ENCODE measurements at regions not wholly inside any gene's neighbourhood (a gene's known extent, or its start where the extent isn't known, plus 50 kb on each side); places are given as distances from the start of the nearest gene placed in this dataset.

DNA sequence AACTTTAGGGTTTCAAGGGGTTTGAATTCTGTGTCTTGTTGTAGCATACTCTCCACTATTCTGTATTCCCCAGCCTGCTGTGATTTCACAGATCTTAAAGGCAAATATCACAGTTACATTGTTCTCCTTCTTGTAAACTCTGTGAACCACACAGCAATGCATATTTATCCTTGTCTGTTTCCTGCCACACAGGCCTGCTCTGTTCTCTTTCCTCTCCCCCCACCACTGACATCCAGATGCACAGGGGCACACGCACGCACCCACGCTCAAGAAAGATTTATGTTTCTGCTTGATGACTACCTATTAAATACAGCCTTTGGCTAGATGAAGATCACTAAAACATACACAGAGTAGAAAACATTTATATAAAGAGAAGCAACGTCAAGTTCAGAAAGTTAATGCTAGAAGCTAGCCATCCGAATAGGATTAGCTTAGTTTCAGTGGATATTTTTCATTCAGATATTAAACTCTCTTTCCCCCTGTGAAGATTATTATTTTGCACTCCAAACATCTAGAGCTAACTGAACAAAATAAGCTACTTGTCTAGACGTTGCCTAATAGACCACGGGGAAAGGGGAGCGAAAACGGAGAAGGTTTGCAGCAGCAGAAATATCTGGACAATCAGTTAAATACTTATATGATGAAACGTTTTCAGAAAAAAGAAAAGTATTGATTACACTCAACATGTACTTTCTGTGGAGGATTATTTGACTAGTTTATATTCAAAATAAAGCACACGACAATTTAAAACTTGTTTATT lies 193.1 kb upstream of the SEMA3C start:
- H4K5ac ChIP-seq (ENCODE audit: insufficient read length, low read depth, low read length) = no peak overlapping the region
- CTCF ChIA-PET (ENCODE audit: partially characterized antibody) = no interaction called here

More for the DNA sequence above, 193.1 kb upstream of the SEMA3C start:
- H2AFZ ChIP-seq (ENCODE audit: low read length) = no peak overlapping the region
- H2BK5ac ChIP-seq (ENCODE audit: low read depth, low read length) = no peak overlapping the region
- no peak overlapping the region for H2BK15ac ChIP-seq (ENCODE audit: low read length)
- TF ChIP-seq CEBPB (IDR thresholded peaks at IDR 0.05; ENCODE audit: low read depth, low read length) (no peak), KDM5A (IDR thresholded peaks at IDR 0.05; ENCODE audit: low read length) (no peak), SIX5 (IDR thresholded peaks at IDR 0.05; ENCODE audit: low read depth, low read length) (no peak), MAFK (IDR thresholded peaks at IDR 0.05; ENCODE audit: low read depth, low read length) (no peak), POLR2AphosphoS5 (IDR thresholded peaks at IDR 0.05; ENCODE audit: low read depth, low read length) (no peak), CREB1 (IDR thresholded peaks at IDR 0.05) (no peak), PHF8 (conservative IDR thresholded peaks at IDR 0.05; ENCODE audit: low read depth, low read length) (no peak), SP2 (IDR thresholded peaks at IDR 0.05; ENCODE audit: low read length) (no peak), NRF1 (IDR thresholded peaks at IDR 0.05; ENCODE audit: low read depth, low read length) (no peak), POU5F1 (IDR thresholded peaks at IDR 0.05; ENCODE audit: low read depth, low read length) (no peak), BCL11A (IDR thresholded peaks at IDR 0.05; ENCODE audit: low read depth in 2 of 2, low read length in 2 of 2) (no peak), HDAC6 (IDR thresholded peaks at IDR 0.05; ENCODE audit: low read depth, low read length) (no peak)
- TF ChIP-seq, protein P1, sequence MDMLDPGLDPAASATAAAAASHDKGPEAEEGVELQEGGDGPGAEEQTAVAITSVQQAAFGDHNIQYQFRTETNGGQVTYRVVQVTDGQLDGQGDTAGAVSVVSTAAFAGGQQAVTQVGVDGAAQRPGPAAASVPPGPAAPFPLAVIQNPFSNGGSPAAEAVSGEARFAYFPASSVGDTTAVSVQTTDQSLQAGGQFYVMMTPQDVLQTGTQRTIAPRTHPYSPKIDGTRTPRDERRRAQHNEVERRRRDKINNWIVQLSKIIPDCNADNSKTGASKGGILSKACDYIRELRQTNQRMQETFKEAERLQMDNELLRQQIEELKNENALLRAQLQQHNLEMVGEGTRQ (IDR thresholded peaks at IDR 0.05; ENCODE audit: low read length) = no peak
- no peak overlapping the region for H3K18ac ChIP-seq (ENCODE audit: extremely low read depth, low read length)
- H3K4me1 ChIP-seq (replicated peaks in 1 of 4; ENCODE audit: control insufficient read depth in 3 of 4, insufficient read depth in 4 of 4, low read length in 3 of 4) = no peaks in the 10 kb centered on the region
- H3K4ac ChIP-seq (replicated peaks; ENCODE audit: insufficient read length, low read depth, low read length) = no peak overlapping the region
- WGBS, 2 experiments (ENCODE audit: extremely low coverage in 1 of 2, insufficient coverage in 1 of 2, insufficient read length in 1 of 2, insufficient replicate concordance in 2 of 2, low coverage in 1 of 2, low lambda C conversion rate in 2 of 2, missing lambda C conversion rate in 1 of 2) = 82% methylated on average over 11 of the region's 11 CpGs; no CpG with 5 or more reads in 1 of the 2 experiments
- no peaks in the 10 kb centered on the region for H3K36me3 ChIP-seq (ENCODE audit: control insufficient read depth in 2 of 4, insufficient read depth in 4 of 4, low read length in 3 of 4)
- H3K4me3 ChIP-seq (ENCODE audit: extremely low read depth in 1 of 4, insufficient read depth in 2 of 4, low read depth in 3 of 4, low read length in 4 of 4) = no peak overlapping the region
- H2BK12ac ChIP-seq (ENCODE audit: low read depth, low read length) = no peak overlapping the region
- FAIRE-seq = no peak
- no peak overlapping the region for H3K9ac ChIP-seq (replicated peaks in 1 of 4; ENCODE audit: extremely low read depth in 1 of 4, low read depth in 3 of 4, low read length in 3 of 4)
- H3K27ac ChIP-seq (ENCODE audit: low read depth, low read length) = no peak overlapping the region
- DNase-seq (ENCODE audit: low read depth in 1 of 2, low spot score in 2 of 2) = no peak
- no peak overlapping the region for H3K14ac ChIP-seq (ENCODE audit: insufficient read length)
- H3K79me1 ChIP-seq (ENCODE audit: low read depth, low read length) = no peaks in the 10 kb centered on the region
- POLR2A ChIA-PET (ENCODE audit: partially characterized antibody) = no interaction called here
- H3K9me3 ChIP-seq (ENCODE audit: insufficient read depth in 2 of 2, low read depth in 1 of 2, low read length in 1 of 2) = no peaks in the 10 kb centered on the region
- H3K79me2 ChIP-seq (ENCODE audit: control insufficient read depth in 1 of 2, insufficient read depth in 2 of 2, low read length in 2 of 2) = no peaks in the 10 kb centered on the region
- H3K56ac ChIP-seq (replicated peaks; ENCODE audit: insufficient read length, low read depth, low read length) = no peak overlapping the region
- H2AK5ac ChIP-seq (ENCODE audit: low read depth, low read length) = no peak overlapping the region
- no peak overlapping the region for H4K91ac ChIP-seq (replicated peaks; ENCODE audit: insufficient read length, low read length)
- no peaks in the 10 kb centered on the region for H3K23me2 ChIP-seq (ENCODE audit: low read depth, low read length)
- no peak overlapping the region for H3K4me2 ChIP-seq (ENCODE audit: insufficient read depth in 1 of 2, low read depth in 2 of 2, low read length in 2 of 2)
- no peaks in the 10 kb centered on the region for H3K27me3 ChIP-seq (replicated peaks in 1 of 4; ENCODE audit: control insufficient read depth in 3 of 4, extremely low read depth in 1 of 4, insufficient read depth in 3 of 4, low read length in 3 of 4)
- no peak overlapping the region for H3K23ac ChIP-seq (ENCODE audit: insufficient read length)
- H4K8ac ChIP-seq (ENCODE audit: extremely low read depth, insufficient read depth, low read length) = no peak overlapping the region
- H2BK120ac ChIP-seq (replicated peaks; ENCODE audit: low read depth, low read length) = no peak overlapping the region
- H4K20me1 ChIP-seq (replicated peaks in 1 of 2; ENCODE audit: control insufficient read depth in 1 of 2, insufficient read depth in 2 of 2, low read length in 2 of 2) = no peaks in the 10 kb centered on the region
- H2BK20ac ChIP-seq (ENCODE audit: low read length) = no peak overlapping the region
